ENCODE measurements at regions not wholly inside any gene's neighbourhood (a gene's known extent, or its start where the extent isn't known, plus 50 kb on each side); places are given as distances from the start of the nearest gene placed in this dataset.

DNA sequence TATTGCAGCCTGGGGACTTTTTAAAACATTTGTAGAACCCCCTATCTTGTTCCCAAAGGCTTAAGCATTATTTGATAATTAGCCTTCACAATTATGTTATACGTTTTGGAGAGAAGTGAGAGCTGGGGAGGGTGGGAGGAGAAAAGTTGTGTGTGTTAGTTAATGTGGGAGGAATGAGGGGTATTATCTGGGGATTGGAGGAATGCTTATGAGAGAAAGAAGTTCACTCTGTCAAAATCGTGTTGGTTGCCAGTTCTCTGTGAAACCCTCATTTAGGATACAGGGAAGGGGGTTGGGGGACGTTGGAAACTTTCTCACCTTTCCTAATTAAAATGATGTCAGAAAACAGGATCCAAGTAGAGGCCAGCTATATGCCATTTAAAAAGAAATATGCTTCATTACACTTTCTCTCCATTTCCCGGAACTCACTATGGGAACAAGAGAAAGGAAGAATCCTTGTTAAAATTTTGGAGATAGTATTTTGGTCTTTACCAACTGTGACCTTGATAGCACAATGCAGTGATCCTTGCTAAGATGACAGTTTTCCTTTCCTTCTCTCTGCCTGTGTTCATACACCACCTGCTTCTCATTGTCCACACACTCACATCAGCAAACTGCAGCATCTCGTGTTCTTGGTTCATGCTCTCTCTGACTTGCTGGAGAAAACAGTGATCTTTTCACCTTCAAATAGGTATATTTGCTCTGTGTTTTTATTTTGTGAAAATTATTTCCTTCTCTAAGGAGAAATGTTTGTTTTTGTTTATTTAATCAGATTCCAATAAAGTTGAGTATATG, 336.7 kb upstream of the CLINT1 start:
- TF ChIP-seq, protein P1, sequence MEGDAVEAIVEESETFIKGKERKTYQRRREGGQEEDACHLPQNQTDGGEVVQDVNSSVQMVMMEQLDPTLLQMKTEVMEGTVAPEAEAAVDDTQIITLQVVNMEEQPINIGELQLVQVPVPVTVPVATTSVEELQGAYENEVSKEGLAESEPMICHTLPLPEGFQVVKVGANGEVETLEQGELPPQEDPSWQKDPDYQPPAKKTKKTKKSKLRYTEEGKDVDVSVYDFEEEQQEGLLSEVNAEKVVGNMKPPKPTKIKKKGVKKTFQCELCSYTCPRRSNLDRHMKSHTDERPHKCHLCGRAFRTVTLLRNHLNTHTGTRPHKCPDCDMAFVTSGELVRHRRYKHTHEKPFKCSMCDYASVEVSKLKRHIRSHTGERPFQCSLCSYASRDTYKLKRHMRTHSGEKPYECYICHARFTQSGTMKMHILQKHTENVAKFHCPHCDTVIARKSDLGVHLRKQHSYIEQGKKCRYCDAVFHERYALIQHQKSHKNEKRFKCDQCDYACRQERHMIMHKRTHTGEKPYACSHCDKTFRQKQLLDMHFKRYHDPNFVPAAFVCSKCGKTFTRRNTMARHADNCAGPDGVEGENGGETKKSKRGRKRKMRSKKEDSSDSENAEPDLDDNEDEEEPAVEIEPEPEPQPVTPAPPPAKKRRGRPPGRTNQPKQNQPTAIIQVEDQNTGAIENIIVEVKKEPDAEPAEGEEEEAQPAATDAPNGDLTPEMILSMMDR (IDR thresholded peaks at IDR 0.05) = no peak
- no peak for TF ChIP-seq POLR2A (IDR thresholded peaks at IDR 0.05)
